ENCODE measurements at regions not wholly inside any gene's neighbourhood (a gene's known extent, or its start where the extent isn't known, plus 50 kb on each side); places are given as distances from the start of the nearest gene placed in this dataset.
"Not testable (repeated sequence)": the region's sequence is repeated elsewhere in the genome, so short reads cannot be mapped to it uniquely, and the experiment has no call there.

GRCh38 chr4:100868281-100868680, 350.5 kb upstream of the EMCN start:
- H3K4ac ChIP-seq (ENCODE audit: low read length); H3K18ac ChIP-seq (ENCODE audit: low read length); H3K14ac ChIP-seq (ENCODE audit: low read length); H3K23ac ChIP-seq (ENCODE audit: low read depth, low read length, poor library complexity); H2AK5ac ChIP-seq (ENCODE audit: low read depth, low read length); H3K79me1 ChIP-seq (ENCODE audit: low read depth, low read length); H2BK15ac ChIP-seq (ENCODE audit: low read length); H3K4me2 ChIP-seq (ENCODE audit: insufficient read depth, low read length, poor library complexity, severe bottlenecking); H3K27me3 ChIP-seq (ENCODE audit: control insufficient read depth in 3 of 3, insufficient read depth in 3 of 3, low read depth in 1 of 3, low read length in 3 of 3); H4K91ac ChIP-seq (ENCODE audit: low read depth, low read length, poor library complexity); H3K9me3 ChIP-seq (replicated peaks in 1 of 2; ENCODE audit: control insufficient read depth in 2 of 2, insufficient read depth in 1 of 2, low read depth in 1 of 2, low read length in 2 of 2); H2BK120ac ChIP-seq (ENCODE audit: low read depth, low read length); H3K36me3 ChIP-seq (replicated peaks in 1 of 2; ENCODE audit: control insufficient read depth in 2 of 2, insufficient read depth in 2 of 2, low read length in 2 of 2); H3K4me1 ChIP-seq (ENCODE audit: control insufficient read depth in 2 of 2, insufficient read depth in 1 of 2, low read depth in 1 of 2, low read length in 2 of 2); H2BK12ac ChIP-seq (ENCODE audit: low read length); H3K9ac ChIP-seq (ENCODE audit: low read depth, low read length, poor library complexity); H4K8ac ChIP-seq (ENCODE audit: low read depth, low read length); H2BK5ac ChIP-seq (ENCODE audit: low read length): not testable (repeated sequence)
- peak overlapping the region; percentile 88 for H2AFZ ChIP-seq (ENCODE audit: low read length)
- no CpG with 5 or more reads among the region's 4 CpGs for WGBS, 2 donors (ENCODE audit: extremely low coverage in 2 of 2, insufficient read length in 2 of 2, insufficient replicate concordance in 1 of 2)
- H3K4me3 ChIP-seq (ENCODE audit: low read length in 2 of 2), result peak overlapping the region in 1 of 2 donors; percentile 11
- H3K27ac ChIP-seq (replicated peaks; ENCODE audit: low read length), result peak overlapping the region; percentile 71
- peak; percentile 23 for DNase-seq (ENCODE audit: low spot score)

DNA sequence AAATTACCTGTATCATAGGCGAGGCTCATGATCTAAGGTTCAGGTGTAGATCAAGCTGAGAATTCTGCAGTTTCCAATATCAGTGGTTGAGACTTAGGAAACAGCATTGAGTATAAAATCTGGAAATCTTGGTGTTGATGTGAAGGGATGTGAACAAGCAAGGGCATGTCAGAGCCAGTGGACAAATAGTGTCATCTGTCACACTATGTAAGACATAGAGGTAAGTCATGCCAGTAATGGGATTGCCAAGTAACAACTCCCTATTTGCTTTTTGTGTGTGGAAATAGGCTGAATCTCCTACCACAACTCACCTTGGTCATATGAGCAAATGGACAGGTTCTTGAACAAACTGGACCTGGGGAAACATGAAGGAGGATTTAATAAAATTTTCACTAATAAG, 334.5 kb upstream of the EMCN start:
- no peak for DNase-seq (ENCODE audit: low spot score)
- H4K8ac ChIP-seq (ENCODE audit: low read depth, low read length), result no peak overlapping the region
- no peak overlapping the region for H2BK15ac ChIP-seq (ENCODE audit: low read length)
- no peak overlapping the region for H2AFZ ChIP-seq (ENCODE audit: low read length)
- no peak overlapping the region for H3K27ac ChIP-seq (replicated peaks; ENCODE audit: low read length)
- peaks cover 0 to 9% of the 10 kb centered on the region in 2 donors for H3K4me1 ChIP-seq (ENCODE audit: control insufficient read depth in 2 of 2, insufficient read depth in 1 of 2, low read depth in 1 of 2, low read length in 2 of 2)
- H3K18ac ChIP-seq (ENCODE audit: low read length), result no peak overlapping the region
- H3K4ac ChIP-seq (ENCODE audit: low read length), result no peak overlapping the region
- no CpG with 5 or more reads among the region's 1 CpG for WGBS, 2 donors (ENCODE audit: extremely low coverage in 2 of 2, insufficient read length in 2 of 2, insufficient replicate concordance in 1 of 2)
- no peak overlapping the region for H2AK5ac ChIP-seq (ENCODE audit: low read depth, low read length)
- no peaks in the 10 kb centered on the region for H3K9me3 ChIP-seq (replicated peaks in 1 of 2; ENCODE audit: control insufficient read depth in 2 of 2, insufficient read depth in 1 of 2, low read depth in 1 of 2, low read length in 2 of 2)
- H2BK120ac ChIP-seq (ENCODE audit: low read depth, low read length), result no peak overlapping the region
- no peak overlapping the region for H2BK12ac ChIP-seq (ENCODE audit: low read length)
- H4K91ac ChIP-seq (ENCODE audit: low read depth, low read length, poor library complexity), result no peak overlapping the region
- no peaks in the 10 kb centered on the region for H3K36me3 ChIP-seq (replicated peaks in 1 of 2; ENCODE audit: control insufficient read depth in 2 of 2, insufficient read depth in 2 of 2, low read length in 2 of 2)
- no peak overlapping the region for H3K14ac ChIP-seq (ENCODE audit: low read length)
- H3K27me3 ChIP-seq (ENCODE audit: control insufficient read depth in 3 of 3, insufficient read depth in 3 of 3, low read depth in 1 of 3, low read length in 3 of 3), result no peaks in the 10 kb centered on the region
- no peak overlapping the region for H3K4me2 ChIP-seq (ENCODE audit: insufficient read depth, low read length, poor library complexity, severe bottlenecking)
- no peak overlapping the region for H3K23ac ChIP-seq (ENCODE audit: low read depth, low read length, poor library complexity)
- no peaks in the 10 kb centered on the region for H3K79me1 ChIP-seq (ENCODE audit: low read depth, low read length)
- H3K9ac ChIP-seq (ENCODE audit: low read depth, low read length, poor library complexity), result no peak overlapping the region
- no peak overlapping the region for H2BK5ac ChIP-seq (ENCODE audit: low read length)
- no peak overlapping the region for H3K4me3 ChIP-seq (ENCODE audit: low read length in 2 of 2)

GRCh38 chr4:100849319-100849718, 331.5 kb upstream of the EMCN start:
- Histone ChIP-seq H2AFZ (ENCODE audit: low read length) (no peak overlapping the region), H3K27me3 (ENCODE audit: control insufficient read depth in 3 of 3, insufficient read depth in 3 of 3, low read depth in 1 of 3, low read length in 3 of 3) (no peaks in the 10 kb centered on the region), H3K4me2 (ENCODE audit: insufficient read depth, low read length, poor library complexity, severe bottlenecking) (no peak overlapping the region), H2AK5ac (ENCODE audit: low read depth, low read length) (no peak overlapping the region), H3K4ac (ENCODE audit: low read length) (no peak overlapping the region), H3K23ac (ENCODE audit: low read depth, low read length, poor library complexity) (no peak overlapping the region), H4K91ac (ENCODE audit: low read depth, low read length, poor library complexity) (no peak overlapping the region), H2BK5ac (ENCODE audit: low read length) (no peak overlapping the region), H3K9me3 (replicated peaks in 1 of 2; ENCODE audit: control insufficient read depth in 2 of 2, insufficient read depth in 1 of 2, low read depth in 1 of 2, low read length in 2 of 2) (no peaks in the 10 kb centered on the region), H3K18ac (ENCODE audit: low read length) (no peak overlapping the region), H3K36me3 (replicated peaks in 1 of 2; ENCODE audit: control insufficient read depth in 2 of 2, insufficient read depth in 2 of 2, low read length in 2 of 2) (no peaks in the 10 kb centered on the region), H2BK120ac (ENCODE audit: low read depth, low read length) (no peak overlapping the region), H4K8ac (ENCODE audit: low read depth, low read length) (no peak overlapping the region), H2BK12ac (ENCODE audit: low read length) (no peak overlapping the region), H3K27ac (replicated peaks; ENCODE audit: low read length) (peak overlapping the region; percentile 56), H3K9ac (ENCODE audit: low read depth, low read length, poor library complexity) (no peak overlapping the region), H3K14ac (ENCODE audit: low read length) (no peak overlapping the region), H3K79me1 (ENCODE audit: low read depth, low read length) (no peaks in the 10 kb centered on the region), H3K4me3 (ENCODE audit: low read length in 2 of 2) (no peak overlapping the region), H3K4me1 (ENCODE audit: control insufficient read depth in 2 of 2, insufficient read depth in 1 of 2, low read depth in 1 of 2, low read length in 2 of 2) (peaks cover 0 to 9% of the 10 kb centered on the region in 2 donors), H2BK15ac (ENCODE audit: low read length) (no peak overlapping the region)
- no CpG with 5 or more reads among the region's 3 CpGs for WGBS, 2 donors (ENCODE audit: extremely low coverage in 2 of 2, insufficient read length in 2 of 2, insufficient replicate concordance in 1 of 2)
- DNase-seq (ENCODE audit: low spot score), result peak; percentile 24

DNA sequence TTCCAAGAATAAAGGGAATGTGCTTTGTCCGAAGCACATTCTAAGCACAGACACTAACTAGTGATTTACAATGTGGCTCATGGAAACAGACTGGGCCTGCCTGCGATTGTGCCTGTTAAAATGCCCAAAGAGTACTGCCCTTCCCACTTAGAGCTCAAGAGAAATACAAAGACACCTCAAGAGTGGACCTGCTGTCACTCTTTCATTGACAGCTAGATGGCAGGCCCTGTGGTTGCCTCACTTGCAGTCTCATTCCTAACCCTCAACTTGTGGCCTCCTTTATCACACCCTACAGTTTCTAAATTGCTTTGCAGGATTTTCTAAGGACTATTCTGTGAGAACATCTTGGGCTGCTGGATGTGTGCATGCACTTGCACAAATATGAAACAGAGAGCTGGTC, 331.0 kb upstream of the EMCN start:
- no peak overlapping the region for H2BK5ac ChIP-seq (ENCODE audit: low read length)
- no peaks in the 10 kb centered on the region for H3K27me3 ChIP-seq (ENCODE audit: control insufficient read depth in 3 of 3, insufficient read depth in 3 of 3, low read depth in 1 of 3, low read length in 3 of 3)
- no peak overlapping the region for H3K4me2 ChIP-seq (ENCODE audit: insufficient read depth, low read length, poor library complexity, severe bottlenecking)
- no peak overlapping the region for H4K91ac ChIP-seq (ENCODE audit: low read depth, low read length, poor library complexity)
- WGBS, 2 donors (ENCODE audit: extremely low coverage in 2 of 2, insufficient read length in 2 of 2, insufficient replicate concordance in 1 of 2), result no CpG with 5 or more reads among the region's 2 CpGs
- H2BK120ac ChIP-seq (ENCODE audit: low read depth, low read length), result no peak overlapping the region
- no peak overlapping the region for H2AK5ac ChIP-seq (ENCODE audit: low read depth, low read length)
- H3K4me1 ChIP-seq (ENCODE audit: control insufficient read depth in 2 of 2, insufficient read depth in 1 of 2, low read depth in 1 of 2, low read length in 2 of 2), result peaks cover 0 to 9% of the 10 kb centered on the region in 2 donors
- H3K23ac ChIP-seq (ENCODE audit: low read depth, low read length, poor library complexity), result no peak overlapping the region
- H3K9ac ChIP-seq (ENCODE audit: low read depth, low read length, poor library complexity), result no peak overlapping the region
- H3K4ac ChIP-seq (ENCODE audit: low read length), result no peak overlapping the region
- H3K9me3 ChIP-seq (replicated peaks in 1 of 2; ENCODE audit: control insufficient read depth in 2 of 2, insufficient read depth in 1 of 2, low read depth in 1 of 2, low read length in 2 of 2), result no peaks in the 10 kb centered on the region
- no peak overlapping the region for H3K18ac ChIP-seq (ENCODE audit: low read length)
- H2BK12ac ChIP-seq (ENCODE audit: low read length), result no peak overlapping the region
- no peak overlapping the region for H3K14ac ChIP-seq (ENCODE audit: low read length)
- no peak overlapping the region for H2BK15ac ChIP-seq (ENCODE audit: low read length)
- no peak overlapping the region for H4K8ac ChIP-seq (ENCODE audit: low read depth, low read length)
- no peak overlapping the region for H2AFZ ChIP-seq (ENCODE audit: low read length)
- DNase-seq (ENCODE audit: low spot score), result no peak
- no peak overlapping the region for H3K4me3 ChIP-seq (ENCODE audit: low read length in 2 of 2)
- H3K36me3 ChIP-seq (replicated peaks in 1 of 2; ENCODE audit: control insufficient read depth in 2 of 2, insufficient read depth in 2 of 2, low read length in 2 of 2), result no peaks in the 10 kb centered on the region
- H3K79me1 ChIP-seq (ENCODE audit: low read depth, low read length), result no peaks in the 10 kb centered on the region
- H3K27ac ChIP-seq (replicated peaks; ENCODE audit: low read length), result peak overlapping the region; percentile 56
